Calu3 (cell line): ENCODE measurements at regions not wholly inside any gene's neighbourhood (a gene's known extent, or its start where the extent isn't known, plus 50 kb on each side); places are given as distances from the start of the nearest gene placed in this dataset.

ENCODE experiments used
- BruUV-seq: library from RNA; stranded (reverse); fragments of 400-500 nt; replicated peaks from 2 replicates; lab custom pipeline; 2021; lab: Mats Ljungman, UMichigan
- CTCF ChIA-PET: fragments of 300-600 bp; sonication (Branson Sonifier 250); formaldehyde crosslinking; loops from one replicate; lab custom pipeline; 2022; ENCODE audit warnings: antibody characterized with exemption; lab: Charles Lee
- DNase-seq: peaks from one replicate; pipeline ENCODE4 v3.0.0; 2022
- H3K27ac Mint-ChIP-seq: one replicate; pipeline ENCODE4 v1.8.0; 2022; ENCODE audit warnings: mixed read lengths; ENCODE audit not compliant: unreplicated experiment
- H3K27me3 Mint-ChIP-seq: one replicate; pipeline ENCODE4 v1.8.0; 2022; ENCODE audit warnings: mixed read lengths; ENCODE audit not compliant: unreplicated experiment
- H3K36me3 Mint-ChIP-seq: one replicate; pipeline ENCODE4 v1.8.0; 2022; ENCODE audit warnings: mild to moderate bottlenecking, moderate library complexity, mixed read lengths; ENCODE audit not compliant: insufficient read depth, unreplicated experiment
- H3K4me1 Mint-ChIP-seq: one replicate; pipeline ENCODE4 v1.8.0; 2022; ENCODE audit warnings: mild to moderate bottlenecking, low read depth, mixed read lengths; ENCODE audit not compliant: unreplicated experiment
- H3K4me3 Mint-ChIP-seq: one replicate; pipeline ENCODE4 v1.8.0; 2022; ENCODE audit warnings: mild to moderate bottlenecking, low read depth, moderate library complexity, mixed read lengths; ENCODE audit not compliant: unreplicated experiment
- H3K9me3 Mint-ChIP-seq: one replicate; pipeline ENCODE4 v1.8.0; 2022; ENCODE audit warnings: low read depth, mixed read lengths; ENCODE audit not compliant: unreplicated experiment
- intact Hi-C: fragments of 100-400 bp; cut with micrococcal nuclease; formaldehyde crosslinking; loops from one replicate; pipeline ENCODE4 v1.10.0; 2022; ENCODE audit not compliant: unreplicated experiment
- TF ChIP-seq, protein P1 (sequence below): fragments of 200-600 bp; IDR thresholded peaks from one replicate; pipeline ENCODE4 v1.8.0; 2022; ENCODE audit warnings: antibody characterized with exemption; ENCODE audit not compliant: unreplicated experiment

- Mint-ChIP-seq H3K27me3 (no peaks in the 10 kb centered on the region), H3K36me3 (no peaks in the 10 kb centered on the region), H3K27ac (no peak overlapping the region), H3K4me1 (peaks cover 23% of the 10 kb centered on the region), H3K4me3 (no peak overlapping the region), H3K9me3 (no peaks in the 10 kb centered on the region)
- intact Hi-C loops = no loop called here
- BruUV-seq = no TSS peak
- TF ChIP-seq, protein P1, sequence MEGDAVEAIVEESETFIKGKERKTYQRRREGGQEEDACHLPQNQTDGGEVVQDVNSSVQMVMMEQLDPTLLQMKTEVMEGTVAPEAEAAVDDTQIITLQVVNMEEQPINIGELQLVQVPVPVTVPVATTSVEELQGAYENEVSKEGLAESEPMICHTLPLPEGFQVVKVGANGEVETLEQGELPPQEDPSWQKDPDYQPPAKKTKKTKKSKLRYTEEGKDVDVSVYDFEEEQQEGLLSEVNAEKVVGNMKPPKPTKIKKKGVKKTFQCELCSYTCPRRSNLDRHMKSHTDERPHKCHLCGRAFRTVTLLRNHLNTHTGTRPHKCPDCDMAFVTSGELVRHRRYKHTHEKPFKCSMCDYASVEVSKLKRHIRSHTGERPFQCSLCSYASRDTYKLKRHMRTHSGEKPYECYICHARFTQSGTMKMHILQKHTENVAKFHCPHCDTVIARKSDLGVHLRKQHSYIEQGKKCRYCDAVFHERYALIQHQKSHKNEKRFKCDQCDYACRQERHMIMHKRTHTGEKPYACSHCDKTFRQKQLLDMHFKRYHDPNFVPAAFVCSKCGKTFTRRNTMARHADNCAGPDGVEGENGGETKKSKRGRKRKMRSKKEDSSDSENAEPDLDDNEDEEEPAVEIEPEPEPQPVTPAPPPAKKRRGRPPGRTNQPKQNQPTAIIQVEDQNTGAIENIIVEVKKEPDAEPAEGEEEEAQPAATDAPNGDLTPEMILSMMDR = no peak
- CTCF ChIA-PET = no interaction called here
- DNase-seq = no peak
Observed at GRCh38 chr3:99467420-99467819, 171.0 kb upstream of the COL8A1 start.

GRCh38 chr3:99466331-99466730, 172.1 kb upstream of the COL8A1 start:
- Mint-ChIP-seq H3K4me3 (no peak overlapping the region), H3K27me3 (no peaks in the 10 kb centered on the region), H3K9me3 (no peaks in the 10 kb centered on the region), H3K4me1 (peaks cover 23% of the 10 kb centered on the region), H3K36me3 (no peaks in the 10 kb centered on the region), H3K27ac (no peak overlapping the region)
- no TSS peak for BruUV-seq
- DNase-seq = no peak
- CTCF ChIA-PET = interaction anchor here (0.8 kb wide), 1 partner anchor 17 kb away, joined by 3 read pairs; no protein-coding TSS in a partner anchor
- TF ChIP-seq, protein P1 = no peak
- intact Hi-C loops = no loop called here

DNA sequence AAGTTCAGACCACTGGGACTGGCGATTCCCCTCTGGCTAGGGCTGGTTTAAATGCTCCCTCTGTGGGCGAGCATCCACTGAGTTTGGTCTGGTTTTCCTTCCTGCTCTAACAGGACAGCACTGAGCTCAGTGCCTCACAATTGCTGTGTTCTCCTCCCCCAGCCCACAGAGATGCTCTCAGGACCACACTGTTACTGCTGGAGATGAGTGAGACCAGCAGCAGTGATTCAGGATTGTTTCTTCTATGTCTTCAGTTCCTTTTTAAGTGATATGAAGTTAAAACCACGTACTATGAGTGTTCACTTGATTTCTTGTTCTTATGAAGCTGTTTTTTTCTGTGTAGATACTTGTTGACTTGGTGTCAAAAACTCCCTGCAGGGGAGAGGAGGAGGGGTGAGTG, 180.4 kb upstream of the COL8A1 start:
- intact Hi-C loops = no loop called here
- Mint-ChIP-seq H3K27ac (no peak overlapping the region), H3K4me3 (no peak overlapping the region), H3K27me3 (no peaks in the 10 kb centered on the region), H3K36me3 (no peaks in the 10 kb centered on the region), H3K9me3 (peaks cover 3% of the 10 kb centered on the region), H3K4me1 (no peaks in the 10 kb centered on the region)
- CTCF ChIA-PET = no interaction called here
- no TSS peak for BruUV-seq
- TF ChIP-seq, protein P1 = no peak
- no peak for DNase-seq

- H3K27me3 Mint-ChIP-seq = no peaks in the 10 kb centered on the region
- peaks cover 9% of the 10 kb centered on the region for H3K9me3 Mint-ChIP-seq
- CTCF ChIA-PET = no interaction called here
- no TSS peak for BruUV-seq
- TF ChIP-seq, protein P1 = no peak
- intact Hi-C loops = no loop called here
- no peak overlapping the region for H3K27ac Mint-ChIP-seq
- H3K4me1 Mint-ChIP-seq = peaks cover 8% of the 10 kb centered on the region
- no peak for DNase-seq
- no peaks in the 10 kb centered on the region for H3K36me3 Mint-ChIP-seq
- no peak overlapping the region for H3K4me3 Mint-ChIP-seq
Observed at GRCh38 chr3:99442599-99442998, 195.8 kb upstream of the COL8A1 start.
